ENCODE measurements at regions not wholly inside any gene's neighbourhood (a gene's known extent, or its start where the extent isn't known, plus 50 kb on each side); places are given as distances from the start of the nearest gene placed in this dataset.

- no peaks in the 10 kb centered on the region for H3K4me1 ChIP-seq (ENCODE audit: insufficient read depth)
- peaks cover 3% of the 10 kb centered on the region; the same call in 1 of the 3 replicates for H3K36me3 Mint-ChIP-seq (ENCODE audit: low read depth)
- H3F3A ChIP-seq (replicated peaks; ENCODE audit: low read depth), result no peaks in the 10 kb centered on the region
- TF ChIP-seq EZH2phosphoT487 (IDR thresholded peaks at IDR 0.05; ENCODE audit: unreplicated experiment) (no peak), REST (IDR thresholded peaks at IDR 0.05; ENCODE audit: unreplicated experiment) (no peak), ZNF114 (CRISPR knock-in tag; IDR thresholded peaks at IDR 0.05) (no peak), STAT1 (IDR thresholded peaks at IDR 0.05; ENCODE audit: unreplicated experiment) (no peak), JUNB (IDR thresholded peaks at IDR 0.05; ENCODE audit: unreplicated experiment) (no peak), ETS1 (IDR thresholded peaks at IDR 0.05) (no peak), ZNF331 (CRISPR knock-in tag; IDR thresholded peaks at IDR 0.05; ENCODE audit: low read depth) (no peak), ZNF462 (CRISPR knock-in tag; IDR thresholded peaks at IDR 0.05) (no peak), CTCF (conservative IDR thresholded peaks at IDR 0.05; ENCODE audit: low read depth in 2 of 2) (no peak), EZH2 (IDR thresholded peaks at IDR 0.05; ENCODE audit: low read depth, unreplicated experiment) (no peak), POLR2AphosphoS5 (IDR thresholded peaks at IDR 0.05; ENCODE audit: low read depth) (no peak), CREB1 (CRISPR knock-in tag; IDR thresholded peaks at IDR 0.05; ENCODE audit: low read depth) (no peak), NANOG (IDR thresholded peaks at IDR 0.05; ENCODE audit: borderline replicate concordance) (no peak)
- no peaks in the 10 kb centered on the region for H3K36me3 ChIP-seq (ENCODE audit: insufficient read depth)
- peaks cover 4% of the 10 kb centered on the region; the same call in 2 of the 3 replicates for H3K4me1 Mint-ChIP-seq
- DNase-seq (ENCODE audit: low spot score) (no peak), ATAC-seq (no peak)
- H4K20me1 ChIP-seq (replicated peaks; ENCODE audit: insufficient read depth), result no peaks in the 10 kb centered on the region
- H3K79me2 ChIP-seq (replicated peaks; ENCODE audit: insufficient read depth), result no peaks in the 10 kb centered on the region
- no peak overlapping the region for H3K4me3 ChIP-seq
- peaks cover 4% of the 10 kb centered on the region for H3K27me3 Mint-ChIP-seq (ENCODE audit: insufficient read depth, low read depth, poor library complexity)
- H3K9me2 ChIP-seq (ENCODE audit: insufficient read depth), result no peaks in the 10 kb centered on the region
- no peaks in the 10 kb centered on the region; the same call in 2 of the 3 replicates for H3K9me3 Mint-ChIP-seq
- no peak overlapping the region for H3K4me2 ChIP-seq
- H3K27me3 ChIP-seq (ENCODE audit: insufficient read depth), result no peaks in the 10 kb centered on the region
- H3K4me3 Mint-ChIP-seq, result no peak overlapping the region
- no peak overlapping the region for H3K27ac Mint-ChIP-seq
- no peak overlapping the region for H2AFZ ChIP-seq
- no peak overlapping the region for H3K27ac ChIP-seq (ENCODE audit: low read depth)
Measured at GRCh38 chr20:19813846-19814640, 56.0 kb downstream of the RIN2 start.

All from GM23338 (cell line).